HG03108 (cell line): ENCODE measurements at regions not wholly inside any gene's neighbourhood (a gene's known extent, or its start where the extent isn't known, plus 50 kb on each side); places are given as distances from the start of the nearest gene placed in this dataset.

ENCODE experiments used
- ATAC-seq: cut with Tn5 transposase; IDR thresholded peaks from one replicate; pipeline ENCODE4 v1.9.1; 2021; ENCODE audit warnings: moderate library complexity; ENCODE audit not compliant: unreplicated experiment

GRCh38 chr15:77719450-77719849 is 86.7 kb upstream of the LINGO1 start:
- ATAC-seq, result no peak

GRCh38 chr15:77717333-77717990 is 84.8 kb upstream of the LINGO1 start:
- no peak for ATAC-seq

- ATAC-seq, result no peak
These were observed 84.1 kb upstream of the LINGO1 start for GRCh38 chr15:77716632-77717332.

GRCh38 chr15:77715860-77716259 is 83.1 kb upstream of the LINGO1 start:
- ATAC-seq, result no peak

- no peak for ATAC-seq
These were observed 82.3 kb upstream of the LINGO1 start for GRCh38 chr15:77715051-77715450.

GRCh38 chr15:77714555-77714954 is 81.8 kb upstream of the LINGO1 start:
- no peak for ATAC-seq

GRCh38 chr15:77714023-77714422 is 81.3 kb upstream of the LINGO1 start:
- no peak for ATAC-seq

GRCh38 chr15:77713281-77713680 is 80.6 kb upstream of the LINGO1 start:
- ATAC-seq, result no peak

DNA sequence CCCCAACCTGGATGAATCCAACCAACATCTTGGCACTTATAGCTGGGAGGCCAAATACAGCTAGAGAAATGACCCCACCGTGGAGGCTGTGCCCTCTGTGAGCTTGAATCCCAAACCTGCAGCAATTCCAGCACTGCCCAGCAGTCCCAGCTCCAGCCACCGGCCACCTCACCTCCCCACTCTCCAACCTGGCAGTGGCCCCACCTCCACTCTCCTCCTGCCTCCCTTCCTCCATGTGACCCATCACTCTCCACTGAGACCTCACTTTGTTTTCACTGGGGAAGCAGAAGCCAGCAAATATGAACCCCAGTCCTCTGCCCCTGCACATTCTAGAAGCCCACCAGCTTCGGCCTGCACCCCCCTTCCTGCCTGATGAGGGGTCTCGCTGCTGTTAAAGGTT is 79.7 kb upstream of the LINGO1 start:
- no peak for ATAC-seq

- ATAC-seq, result no peak
These were observed 77.9 kb upstream of the LINGO1 start for GRCh38 chr15:77710637-77711036.

- no peak for ATAC-seq
These were observed 77.5 kb upstream of the LINGO1 start for GRCh38 chr15:77710206-77710605.

DNA sequence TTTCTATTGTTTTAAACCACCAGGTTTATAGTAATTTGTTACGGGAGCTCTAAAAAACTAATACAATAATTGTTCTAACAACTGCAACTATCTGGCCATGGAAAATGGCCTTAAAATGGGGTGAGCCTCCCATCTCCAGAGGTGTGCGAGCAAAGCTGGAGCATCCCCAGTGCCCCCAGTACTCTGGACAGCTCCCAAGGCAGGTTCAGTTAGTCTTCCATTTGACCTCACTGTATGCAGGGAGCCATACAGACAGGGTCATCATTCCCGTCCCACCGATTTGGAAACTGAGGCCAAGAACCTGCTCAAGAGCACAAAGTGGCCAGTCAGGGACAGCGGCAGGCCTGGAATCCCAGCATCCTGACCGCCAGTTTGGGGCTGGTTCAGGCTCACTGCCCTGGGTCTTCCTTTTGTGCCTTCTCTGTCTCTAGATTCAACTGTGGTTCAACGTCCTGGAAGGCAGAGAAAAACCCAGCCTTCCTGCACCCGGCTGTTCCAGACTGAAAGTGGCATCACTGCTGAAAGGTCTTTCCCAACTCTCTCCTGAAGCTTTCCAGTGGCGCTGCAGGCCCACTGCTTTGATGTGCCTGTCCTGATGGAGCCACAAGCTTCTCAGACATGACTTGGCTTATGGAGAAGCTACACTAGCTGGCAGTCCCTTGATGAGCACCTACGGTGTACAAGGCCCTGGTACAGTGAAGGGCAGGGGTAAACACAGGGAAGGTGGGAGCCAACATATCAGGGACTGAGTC is 76.6 kb upstream of the LINGO1 start:
- ATAC-seq, result no peak

- no peak for ATAC-seq
These were observed 74.0 kb upstream of the LINGO1 start for GRCh38 chr15:77706482-77707244.

DNA sequence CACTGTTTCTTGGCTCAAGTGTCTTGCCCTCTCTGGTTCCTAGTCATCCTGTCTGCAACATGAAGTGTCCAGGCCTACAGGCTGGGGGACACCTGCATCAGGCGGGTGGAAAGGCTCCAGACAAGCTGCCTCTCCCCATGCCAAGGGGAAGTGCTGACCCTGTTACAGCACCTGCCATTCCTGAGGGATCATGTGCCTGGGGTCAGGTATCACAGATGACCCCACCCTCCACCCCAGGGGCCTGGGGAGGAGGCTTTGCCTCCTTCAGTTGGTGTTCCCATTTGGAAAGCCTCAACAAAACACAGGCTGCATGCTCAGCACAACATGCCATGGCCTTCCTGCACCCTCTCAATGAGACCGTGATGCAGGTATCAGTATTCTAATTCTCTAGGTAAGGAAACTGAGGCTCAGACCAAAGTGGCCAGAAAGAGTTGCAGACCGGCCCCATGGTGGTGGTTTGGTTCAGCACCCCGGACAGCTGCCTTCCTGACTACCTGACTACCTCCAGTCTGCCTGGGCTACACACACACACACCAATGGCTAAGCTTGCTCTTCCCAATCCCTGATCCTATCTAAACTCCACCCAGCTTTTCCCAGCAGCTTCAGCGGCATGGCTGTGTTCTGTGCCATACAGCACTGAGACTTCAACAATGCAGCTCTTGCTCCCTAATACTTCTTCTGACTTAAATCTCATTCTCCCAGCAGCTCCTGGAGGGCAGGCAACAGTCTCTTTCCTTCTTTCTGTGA is 69.7 kb upstream of the LINGO1 start:
- ATAC-seq, result no peak

DNA sequence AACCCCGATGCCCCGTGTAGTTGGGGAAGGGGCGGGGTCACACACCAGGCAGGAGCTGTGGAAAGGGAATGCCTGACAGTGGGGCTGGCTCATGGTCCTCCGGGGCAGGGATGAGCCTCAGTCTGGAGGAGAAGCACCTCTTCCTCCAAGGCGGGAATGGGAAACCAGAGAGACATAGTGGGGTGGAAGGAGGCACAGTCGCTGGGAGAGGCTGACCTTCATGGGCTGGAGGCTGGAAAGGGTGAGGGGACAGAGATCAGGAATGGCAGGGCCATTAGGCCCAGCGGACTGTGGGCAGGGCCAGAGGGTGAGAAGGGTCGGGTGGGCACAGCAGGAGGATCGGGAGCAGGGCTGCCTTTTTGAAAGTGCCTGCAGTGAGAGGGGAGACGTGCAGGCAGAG is 65.8 kb upstream of the LINGO1 start:
- no peak for ATAC-seq

- ATAC-seq, result no peak
These were observed 65.2 kb upstream of the LINGO1 start for GRCh38 chr15:77697893-77698292.

GRCh38 chr15:77696871-77697270 is 64.2 kb upstream of the LINGO1 start:
- ATAC-seq, result no peak

GRCh38 chr15:77695961-77696582 is 63.4 kb upstream of the LINGO1 start:
- no peak for ATAC-seq

DNA sequence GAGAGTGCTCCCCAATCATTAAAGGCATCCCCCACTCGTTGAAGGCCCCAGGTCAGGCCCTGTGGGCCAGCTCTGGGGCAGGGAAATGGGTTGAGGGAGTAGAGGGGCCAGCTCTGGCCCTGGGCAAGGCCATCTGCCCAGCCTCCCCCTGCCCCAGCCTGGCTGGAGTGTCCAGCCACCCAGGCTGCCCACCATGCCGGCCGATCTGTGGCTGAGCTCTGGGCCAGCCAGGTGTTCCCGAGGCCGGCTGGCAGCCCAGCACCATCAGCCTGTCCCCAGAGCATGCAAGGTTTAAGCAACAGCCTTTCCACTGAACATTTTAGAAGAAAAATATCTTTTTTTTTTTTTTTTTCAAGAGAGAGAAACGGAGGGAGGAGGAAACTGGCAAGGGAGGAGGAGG is 62.8 kb upstream of the LINGO1 start:
- ATAC-seq, result no peak

DNA sequence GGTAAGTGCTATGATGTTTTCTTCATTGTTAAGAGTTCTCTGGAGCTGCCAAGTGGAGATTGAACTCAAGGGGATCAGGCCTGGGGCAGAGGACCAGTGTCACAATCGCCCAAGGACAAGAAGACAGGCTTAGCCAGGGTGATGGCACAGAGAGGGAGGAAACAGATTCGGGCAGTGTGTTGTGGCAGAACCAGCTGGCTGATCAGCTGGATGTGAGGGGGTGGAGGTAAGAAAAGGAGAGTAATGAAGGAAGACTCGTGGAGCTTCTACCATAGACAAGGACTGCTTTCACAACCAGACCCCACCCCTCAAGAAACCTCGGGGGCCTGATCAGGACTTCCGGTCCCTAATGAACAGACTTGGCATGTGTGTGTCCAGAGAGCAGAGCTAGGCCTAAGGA is 60.9 kb upstream of the LINGO1 start:
- ATAC-seq, result no peak
